A549 (cell line): ENCODE measurements at regions not wholly inside any gene's neighbourhood (a gene's known extent, or its start where the extent isn't known, plus 50 kb on each side); places are given as distances from the start of the nearest gene placed in this dataset.

Experiments used
- ATAC-seq, 2 experiments: fragments of 200-7000 bp in 1 of 2; fragments of >200 bp in 1 of 2; cut with Nextera tagmentation in 1 of 2; cut with Tn5 transposase in 1 of 2; 3 replicates each; pipeline versions ENCODE4 v1.8.0 to v1.9.1; 2018 to 2020; ENCODE audit warnings: mild to moderate bottlenecking in 1 of 2, moderate library complexity in 1 of 2
- CTCF ChIA-PET: fragments of 300-600 bp; sonication (Branson Sonifier 250); formaldehyde crosslinking; extraction: SDS; loops from one replicate; lab custom pipeline; 2021; ENCODE audit warnings: antibody characterized with exemption, inconsistent platforms; lab: Yijun Ruan, JAX
- POLR2A ChIA-PET: fragments of 350-600 bp; formaldehyde crosslinking; extraction: SDS; loops from one replicate; lab custom pipeline; 2021; ENCODE audit warnings: antibody characterized with exemption, inconsistent platforms; lab: Yijun Ruan, JAX
- DNase-seq, 2 experiments: peaks; one replicate each; pipeline versions ENCODE4 v3.0.0 to v3.0.0-alpha.2; 2011 to 2016; ENCODE audit warnings: low read depth in 1 of 2, low spot score in 1 of 2
- FAIRE-seq: peaks from 2 replicates; lab custom pipeline; 2011; peaks lifted over from hg19 to GRCh38; lab: Jason Lieb, UNC
- H3K27ac ChIP-seq, 2 experiments: fragments of >200 bp; sonication (Bioruptor Twin); formaldehyde crosslinking; 3 replicates each; pipeline ENCODE4 v1.5.1; 2016 to 2017
- H3K4me1 ChIP-seq: fragments of >200 bp; sonication (Bioruptor Twin); formaldehyde crosslinking; 3 replicates; pipeline ENCODE4 v1.6.1; 2016
- H3K4me2 ChIP-seq: fragments of >200 bp; sonication (Bioruptor Twin); formaldehyde crosslinking; 3 replicates; pipeline ENCODE4 v1.6.1; 2016
- H3K4me3 ChIP-seq: fragments of >200 bp; sonication (Bioruptor Twin); formaldehyde crosslinking; 3 replicates; pipeline ENCODE4 v1.5.1; 2016
- H3K9me3 ChIP-seq: fragments of >200 bp; sonication (Bioruptor Twin); formaldehyde crosslinking; 3 replicates; pipeline ENCODE4 v1.6.1; 2016
- ATOH8 ChIP-seq: fragments of 250-450 bp; sonication (Bioruptor Pico); IDR thresholded peaks from 2 replicates; pipeline ENCODE4 v1.5.0; 2020; ENCODE audit warnings: low read depth, mild to moderate bottlenecking, moderate library complexity
- BHLHE40 ChIP-seq: IDR thresholded peaks from 2 replicates; pipeline ENCODE4 v1.6.1; 2012; ENCODE audit warnings: low read depth, low read length, inconsistent platforms
- CBX2 ChIP-seq: fragments of 200-600 bp; sonication (generic); IDR thresholded peaks from 2 replicates; pipeline ENCODE4 v1.6.1; 2016; ENCODE audit warnings: low read depth, mild to moderate bottlenecking, borderline replicate concordance
- CBX8 ChIP-seq: fragments of 200-600 bp; sonication (generic); IDR thresholded peaks from 2 replicates; pipeline ENCODE4 v1.6.1; 2016
- CTCF ChIP-seq: fragments of >200 bp; sonication (Bioruptor Twin); formaldehyde crosslinking; IDR thresholded peaks from 3 replicates; pipeline ENCODE4 v1.5.1; 2016
- E2F6 ChIP-seq: IDR thresholded peaks from 2 replicates; pipeline ENCODE4 v1.6.1; 2012; ENCODE audit warnings: low read depth, borderline replicate concordance
- EHMT2 ChIP-seq: fragments of 200-600 bp; sonication (generic); IDR thresholded peaks from 2 replicates; pipeline ENCODE4 v1.6.1; 2016; ENCODE audit warnings: antibody characterized with exemption, low read depth, mild to moderate bottlenecking, moderate library complexity
- ELK1 ChIP-seq: fragments of 150-350 bp; IDR thresholded peaks from 2 replicates; pipeline ENCODE4 v1.6.1; 2014; ENCODE audit warnings: low read depth, mild to moderate bottlenecking, low read length
- EP300 ChIP-seq, 2 experiments: fragments of >200 bp; sonication (Bioruptor Twin); formaldehyde crosslinking; IDR thresholded peaks; 2 replicates in 1 of 2; 3 replicates in 1 of 2; pipeline ENCODE4 v1.6.1; 2016 to 2017
- FOSB ChIP-seq: fragments of 250-450 bp; sonication (Bioruptor Pico); IDR thresholded peaks from 2 replicates; pipeline ENCODE4 v1.5.0; 2020; ENCODE audit warnings: mild to moderate bottlenecking, moderate library complexity
- FOXS1 ChIP-seq: fragments of 250-450 bp; sonication (Bioruptor Pico); IDR thresholded peaks from 2 replicates; pipeline ENCODE4 v1.5.0; 2020; ENCODE audit warnings: mild to moderate bottlenecking, moderate library complexity
- HDAC2 ChIP-seq: fragments of 200-600 bp; sonication (generic); IDR thresholded peaks from 2 replicates; pipeline ENCODE4 v1.6.1; 2016
- HEYL ChIP-seq: fragments of 250-450 bp; sonication (Bioruptor Pico); IDR thresholded peaks from 2 replicates; pipeline ENCODE4 v1.8.0; 2021; ENCODE audit warnings: mild to moderate bottlenecking, moderate library complexity
- HOXA7 ChIP-seq: fragments of 250-450 bp; sonication (Bioruptor Pico); IDR thresholded peaks from 2 replicates; pipeline ENCODE4 v1.5.0; 2020; ENCODE audit warnings: mild to moderate bottlenecking, moderate library complexity
- HOXB5 ChIP-seq: fragments of 250-450 bp; sonication (Bioruptor Pico); IDR thresholded peaks from 2 replicates; pipeline ENCODE4 v1.5.0; 2020; ENCODE audit warnings: mild to moderate bottlenecking, moderate library complexity
- JUN ChIP-seq, 2 experiments: fragments of >200 bp; sonication (Bioruptor Twin); formaldehyde crosslinking; IDR thresholded peaks; 2 replicates in 1 of 2; 3 replicates in 1 of 2; pipeline ENCODE4 v1.6.1; 2016 to 2017
- JUNB ChIP-seq: fragments of >200 bp; sonication (Bioruptor Twin); formaldehyde crosslinking; IDR thresholded peaks from 2 replicates; pipeline ENCODE4 v1.6.1; 2016
- KDM1A ChIP-seq: fragments of 200-600 bp; sonication (generic); IDR thresholded peaks from 2 replicates; pipeline ENCODE4 v1.6.1; 2016; ENCODE audit warnings: low read depth, mild to moderate bottlenecking
- KDM5A ChIP-seq: fragments of 200-600 bp; sonication (generic); IDR thresholded peaks from 2 replicates; pipeline ENCODE4 v1.6.1; 2016; ENCODE audit warnings: antibody characterized with exemption, mild to moderate bottlenecking
- MAFK ChIP-seq: fragments of 450-650 bp; IDR thresholded peaks from 2 replicates; pipeline ENCODE4 v1.6.1; 2014; ENCODE audit not compliant: partially characterized antibody
- MYC ChIP-seq: IDR thresholded peaks from 2 replicates; pipeline ENCODE4 v1.6.1; 2012; ENCODE audit warnings: mild to moderate bottlenecking, inconsistent platforms, low read length, improper control_type of control experiment, borderline replicate concordance
- NPAS2 ChIP-seq: fragments of 250-450 bp; sonication (Bioruptor Pico); IDR thresholded peaks from 2 replicates; pipeline ENCODE4 v1.8.0; 2022; ENCODE audit warnings: mild to moderate bottlenecking, moderate library complexity, borderline replicate concordance
- NR3C1 ChIP-seq: fragments of >200 bp; sonication (Bioruptor Twin); formaldehyde crosslinking; IDR thresholded peaks from 3 replicates; pipeline ENCODE4 v1.6.1; 2017
- POLR2AphosphoS2 ChIP-seq: conservative IDR thresholded peaks from 2 replicates; pipeline ENCODE4 v1.6.1; 2012; ENCODE audit warnings: low read length, improper control_type of control experiment, inconsistent platforms
- RAD21 ChIP-seq, 2 experiments: fragments of >200 bp in 1 of 2; sonication (Bioruptor Twin) in 1 of 2; formaldehyde crosslinking in 1 of 2; IDR thresholded peaks in 1 of 2; conservative IDR thresholded peaks in 1 of 2; 2 replicates in 1 of 2; 3 replicates in 1 of 2; pipeline ENCODE4 v1.6.1; 2012 to 2018; ENCODE audit warnings: inconsistent platforms in 1 of 2
- RARB ChIP-seq: fragments of 250-450 bp; sonication (Bioruptor Pico); IDR thresholded peaks from 2 replicates; pipeline ENCODE4 v1.8.0; 2021; ENCODE audit warnings: mild to moderate bottlenecking, moderate library complexity
- SMC3 ChIP-seq: fragments of >200 bp; sonication (Bioruptor Twin); formaldehyde crosslinking; IDR thresholded peaks from 3 replicates; pipeline ENCODE4 v1.6.1; 2018; ENCODE audit warnings: inconsistent platforms
- TFCP2L1 ChIP-seq: fragments of 250-450 bp; sonication (Bioruptor Pico); IDR thresholded peaks from 2 replicates; pipeline ENCODE4 v1.5.0; 2021; ENCODE audit warnings: mild to moderate bottlenecking
- TP53 ChIP-seq: fragments of 250-450 bp; sonication (Bioruptor Pico); IDR thresholded peaks from 2 replicates; pipeline ENCODE4 v1.5.0; 2021; ENCODE audit warnings: mild to moderate bottlenecking, moderate library complexity
- WGBS: methylation state at CpG from one replicate; pipeline ENCODE4 v1.1.6; 2017; ENCODE audit errors: missing lambda C conversion rate; 5-methylcytosine and 5-hydroxymethylcytosine counted together

- 9% methylated on average over 2 of the region's 2 CpGs for WGBS
- Histone ChIP-seq H3K4me1 (no peaks in the 10 kb centered on the region), H3K27ac (no peak overlapping the region), H3K9me3 (no peaks in the 10 kb centered on the region), H3K4me3 (no peak overlapping the region), H3K4me2 (no peak overlapping the region)
- POLR2A ChIA-PET = no interaction called here
- TF ChIP-seq HOXB5 (CRISPR knock-in tag) (no peak), EP300 (IDR thresholded peaks at IDR 0.05) (no peak), POLR2AphosphoS2 (no peak), TP53 (no peak), JUN (IDR thresholded peaks at IDR 0.05) (no peak), HOXA7 (no peak), HEYL (CRISPR knock-in tag) (no peak), SMC3 (no peak), E2F6 (no peak), NR3C1 (no peak), ELK1 (no peak), HDAC2 (no peak), JUNB (no peak), MAFK (no peak)
- CTCF ChIA-PET = no interaction called here
- ATAC-seq (no peak), DNase-seq (no peak), FAIRE-seq (no peak)
Measured at GRCh38 chr2:187698374-187699110, 144.3 kb upstream of the TFPI start.

GRCh38 chr2:187702157-187702556, 147.9 kb upstream of the TFPI start:
- no peak overlapping the region for H3K4me3 ChIP-seq
- no peak overlapping the region for H3K4me2 ChIP-seq
- no peaks in the 10 kb centered on the region for H3K4me1 ChIP-seq
- no peaks in the 10 kb centered on the region for H3K9me3 ChIP-seq
- DNase-seq = no peak
- no peak for TF ChIP-seq RARB (CRISPR knock-in tag)
- WGBS = 37% methylated on average over 1 of the region's 1 CpG
- no peak overlapping the region for H3K27ac ChIP-seq
- ChIA-PET POLR2A (no interaction called here), CTCF (no interaction called here)
- FAIRE-seq = no peak
- ATAC-seq = no peak

- no peaks in the 10 kb centered on the region for H3K9me3 ChIP-seq
- no peak for TF ChIP-seq CBX8
- no peak for TF ChIP-seq NPAS2
- no peak for TF ChIP-seq CBX2
- no peak for TF ChIP-seq FOSB
- TF ChIP-seq FOXS1 (CRISPR knock-in tag) = no peak
- TF ChIP-seq TFCP2L1 (CRISPR knock-in tag) = no peak
- TF ChIP-seq EHMT2 = no peak
- TF ChIP-seq ATOH8 = no peak
- no peak for TF ChIP-seq RAD21 (conservative IDR thresholded peaks at IDR 0.05 in 1 of 2, IDR thresholded peaks at IDR 0.05 in 1 of 2)
- no peak for TF ChIP-seq SMC3
- no peak for TF ChIP-seq TP53
- no peak for TF ChIP-seq MYC
- TF ChIP-seq BHLHE40 = no peak
- TF ChIP-seq KDM5A = no peak
- TF ChIP-seq POLR2AphosphoS2 = no peak
- no peak for TF ChIP-seq KDM1A
- TF ChIP-seq CTCF = no peak
- FAIRE-seq = no peak
- CTCF ChIA-PET = no interaction called here
- POLR2A ChIA-PET = no interaction called here
- DNase-seq = no peak
- 88% methylated on average over 1 of the region's 1 CpG for WGBS
- no peak for ATAC-seq
- H3K4me3 ChIP-seq = no peak overlapping the region
- no peak overlapping the region for H3K27ac ChIP-seq
- H3K4me2 ChIP-seq = no peak overlapping the region
- H3K4me1 ChIP-seq = no peaks in the 10 kb centered on the region
Measured at GRCh38 chr2:187708272-187708671, 154.0 kb upstream of the TFPI start.
